ENCODE measurements at regions not wholly inside any gene's neighbourhood (a gene's known extent, or its start where the extent isn't known, plus 50 kb on each side); places are given as distances from the start of the nearest gene placed in this dataset.

DNA sequence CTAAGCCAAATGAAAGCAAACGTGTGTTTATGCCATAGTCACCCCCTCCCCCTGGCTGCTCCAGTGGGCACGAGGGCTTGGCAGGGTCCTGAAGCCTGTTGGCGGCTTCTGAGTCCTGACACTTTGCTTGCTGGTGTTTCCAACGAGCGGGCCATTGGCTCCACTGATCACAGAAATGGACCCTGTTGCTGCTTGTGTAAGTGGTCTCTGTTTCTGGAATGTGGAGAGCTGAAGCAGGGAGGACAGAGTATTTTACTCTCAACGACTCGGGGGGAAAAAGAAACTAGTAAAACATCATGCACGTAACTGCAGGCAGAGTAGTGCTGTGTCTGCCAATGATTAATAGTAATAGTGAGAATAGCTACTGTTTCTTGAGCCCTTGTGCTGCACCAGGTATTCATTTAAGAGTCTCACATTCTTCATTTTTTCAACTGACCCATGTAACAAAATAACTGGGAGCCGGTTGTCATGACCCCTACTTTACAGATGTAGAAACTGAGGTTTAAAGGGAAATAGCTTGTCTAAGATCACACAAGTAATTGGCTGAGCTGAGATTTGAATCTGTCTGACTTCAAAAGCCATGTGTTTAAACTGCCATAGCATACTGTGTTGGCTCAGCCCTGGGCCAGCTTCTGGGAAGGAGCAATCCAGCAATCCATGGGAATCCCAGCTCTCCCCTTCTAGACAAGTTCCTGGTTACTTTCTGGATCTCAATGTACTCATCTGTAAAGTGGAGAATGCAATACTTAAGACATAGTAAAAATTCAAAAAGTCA, 526.7 kb downstream of the INSC start:
- Histone ChIP-seq H3K9me3 (ENCODE audit: control insufficient read depth in 1 of 2, insufficient read depth in 1 of 2, low read depth in 1 of 2, low read length in 2 of 2) (no peaks in the 10 kb centered on the region), H3K27me3 (ENCODE audit: insufficient read depth, low read length) (peaks cover 48% of the 10 kb centered on the region), H3K9me2 (ENCODE audit: insufficient read depth) (no peaks in the 10 kb centered on the region), H3K36me3 (ENCODE audit: control insufficient read depth in 1 of 2, insufficient read depth in 2 of 2, low read length in 2 of 2) (no peaks in the 10 kb centered on the region), H4K20me1 (ENCODE audit: insufficient read depth) (no peaks in the 10 kb centered on the region), H3K4me3 (replicated peaks in 1 of 2; ENCODE audit: low read depth in 1 of 2, low read length in 2 of 2) (no peak overlapping the region), H3K4me1 (ENCODE audit: control insufficient read depth in 1 of 2, insufficient read depth in 2 of 2, low read length in 2 of 2) (no peaks in the 10 kb centered on the region), H3K9ac (ENCODE audit: low read length) (no peak overlapping the region), H2AFZ (ENCODE audit: low read depth, low read length, poor library complexity, severe bottlenecking) (no peak overlapping the region), H3K79me2 (ENCODE audit: insufficient read depth, low read length) (no peaks in the 10 kb centered on the region), H3K4me2 (ENCODE audit: low read length) (no peak overlapping the region), H3K27ac (ENCODE audit: low read depth, low read length) (no peak overlapping the region)
- ChIA-PET RAD21 (ENCODE audit: low non-redundant PET in 1 of 2, low total read pairs in 2 of 2, uncharacterized antibody in 2 of 2, unreplicated experiment in 2 of 2) (no interaction called here), CTCF (interaction anchor here (1.2 kb wide), 1 partner anchor 11 kb away, joined by 3 read pairs; no protein-coding TSS in a partner anchor), POLR2A (no interaction called here)
- DNase-seq (ENCODE audit: low read depth, low spot score) (no peak), ATAC-seq (no peak)
- TF ChIP-seq EZH2 (IDR thresholded peaks at IDR 0.05) (no peak), EGR1 (IDR thresholded peaks at IDR 0.05; ENCODE audit: low read depth) (no peak), CBX3 (IDR thresholded peaks at IDR 0.05; ENCODE audit: low read depth) (no peak), ELF1 (IDR thresholded peaks at IDR 0.05; ENCODE audit: borderline replicate concordance, low read depth) (no peak), SIN3A (IDR thresholded peaks at IDR 0.05; ENCODE audit: low read depth) (no peak), YY1 (IDR thresholded peaks at IDR 0.05; ENCODE audit: extremely low read depth, insufficient replicate concordance, low read depth, low read length) (no peak), ZFX (IDR thresholded peaks at IDR 0.05) (no peak), RAD21 (IDR thresholded peaks at IDR 0.05; ENCODE audit: low read depth) (no peak), POLR2AphosphoS5 (IDR thresholded peaks at IDR 0.05; ENCODE audit: low read depth, low read length) (no peak), POLR2A (IDR thresholded peaks at IDR 0.05; ENCODE audit: borderline replicate concordance, extremely low read depth, insufficient read depth, insufficient read length) (no peak), SP1 (IDR thresholded peaks at IDR 0.05; ENCODE audit: low read depth) (no peak), SRF (IDR thresholded peaks at IDR 0.05; ENCODE audit: low read depth) (no peak), ZNF274 (IDR thresholded peaks at IDR 0.05; ENCODE audit: low read depth, low read length) (no peak), ATF3 (IDR thresholded peaks at IDR 0.05) (no peak), CEBPB (IDR thresholded peaks at IDR 0.05; ENCODE audit: low read depth) (no peak), TCF7L2 (IDR thresholded peaks at IDR 0.05; ENCODE audit: borderline replicate concordance, extremely low read depth, insufficient read depth, insufficient read length) (no peak)
- TF ChIP-seq, protein P1, sequence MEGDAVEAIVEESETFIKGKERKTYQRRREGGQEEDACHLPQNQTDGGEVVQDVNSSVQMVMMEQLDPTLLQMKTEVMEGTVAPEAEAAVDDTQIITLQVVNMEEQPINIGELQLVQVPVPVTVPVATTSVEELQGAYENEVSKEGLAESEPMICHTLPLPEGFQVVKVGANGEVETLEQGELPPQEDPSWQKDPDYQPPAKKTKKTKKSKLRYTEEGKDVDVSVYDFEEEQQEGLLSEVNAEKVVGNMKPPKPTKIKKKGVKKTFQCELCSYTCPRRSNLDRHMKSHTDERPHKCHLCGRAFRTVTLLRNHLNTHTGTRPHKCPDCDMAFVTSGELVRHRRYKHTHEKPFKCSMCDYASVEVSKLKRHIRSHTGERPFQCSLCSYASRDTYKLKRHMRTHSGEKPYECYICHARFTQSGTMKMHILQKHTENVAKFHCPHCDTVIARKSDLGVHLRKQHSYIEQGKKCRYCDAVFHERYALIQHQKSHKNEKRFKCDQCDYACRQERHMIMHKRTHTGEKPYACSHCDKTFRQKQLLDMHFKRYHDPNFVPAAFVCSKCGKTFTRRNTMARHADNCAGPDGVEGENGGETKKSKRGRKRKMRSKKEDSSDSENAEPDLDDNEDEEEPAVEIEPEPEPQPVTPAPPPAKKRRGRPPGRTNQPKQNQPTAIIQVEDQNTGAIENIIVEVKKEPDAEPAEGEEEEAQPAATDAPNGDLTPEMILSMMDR (IDR thresholded peaks at IDR 0.05 in 2 of 3, conservative IDR thresholded peaks at IDR 0.05 in 1 of 3; ENCODE audit: borderline replicate concordance in 1 of 3, insufficient read depth in 1 of 3, low read depth in 2 of 3, low read length in 2 of 3) = no peak
- TF ChIP-seq, protein P2, sequence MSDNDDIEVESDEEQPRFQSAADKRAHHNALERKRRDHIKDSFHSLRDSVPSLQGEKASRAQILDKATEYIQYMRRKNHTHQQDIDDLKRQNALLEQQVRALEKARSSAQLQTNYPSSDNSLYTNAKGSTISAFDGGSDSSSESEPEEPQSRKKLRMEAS (IDR thresholded peaks at IDR 0.05) = no peak
- TF ChIP-seq, protein P3, sequence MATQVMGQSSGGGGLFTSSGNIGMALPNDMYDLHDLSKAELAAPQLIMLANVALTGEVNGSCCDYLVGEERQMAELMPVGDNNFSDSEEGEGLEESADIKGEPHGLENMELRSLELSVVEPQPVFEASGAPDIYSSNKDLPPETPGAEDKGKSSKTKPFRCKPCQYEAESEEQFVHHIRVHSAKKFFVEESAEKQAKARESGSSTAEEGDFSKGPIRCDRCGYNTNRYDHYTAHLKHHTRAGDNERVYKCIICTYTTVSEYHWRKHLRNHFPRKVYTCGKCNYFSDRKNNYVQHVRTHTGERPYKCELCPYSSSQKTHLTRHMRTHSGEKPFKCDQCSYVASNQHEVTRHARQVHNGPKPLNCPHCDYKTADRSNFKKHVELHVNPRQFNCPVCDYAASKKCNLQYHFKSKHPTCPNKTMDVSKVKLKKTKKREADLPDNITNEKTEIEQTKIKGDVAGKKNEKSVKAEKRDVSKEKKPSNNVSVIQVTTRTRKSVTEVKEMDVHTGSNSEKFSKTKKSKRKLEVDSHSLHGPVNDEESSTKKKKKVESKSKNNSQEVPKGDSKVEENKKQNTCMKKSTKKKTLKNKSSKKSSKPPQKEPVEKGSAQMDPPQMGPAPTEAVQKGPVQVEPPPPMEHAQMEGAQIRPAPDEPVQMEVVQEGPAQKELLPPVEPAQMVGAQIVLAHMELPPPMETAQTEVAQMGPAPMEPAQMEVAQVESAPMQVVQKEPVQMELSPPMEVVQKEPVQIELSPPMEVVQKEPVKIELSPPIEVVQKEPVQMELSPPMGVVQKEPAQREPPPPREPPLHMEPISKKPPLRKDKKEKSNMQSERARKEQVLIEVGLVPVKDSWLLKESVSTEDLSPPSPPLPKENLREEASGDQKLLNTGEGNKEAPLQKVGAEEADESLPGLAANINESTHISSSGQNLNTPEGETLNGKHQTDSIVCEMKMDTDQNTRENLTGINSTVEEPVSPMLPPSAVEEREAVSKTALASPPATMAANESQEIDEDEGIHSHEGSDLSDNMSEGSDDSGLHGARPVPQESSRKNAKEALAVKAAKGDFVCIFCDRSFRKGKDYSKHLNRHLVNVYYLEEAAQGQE (IDR thresholded peaks at IDR 0.05; ENCODE audit: low read depth) = no peak
- TF ChIP-seq, protein P4, sequence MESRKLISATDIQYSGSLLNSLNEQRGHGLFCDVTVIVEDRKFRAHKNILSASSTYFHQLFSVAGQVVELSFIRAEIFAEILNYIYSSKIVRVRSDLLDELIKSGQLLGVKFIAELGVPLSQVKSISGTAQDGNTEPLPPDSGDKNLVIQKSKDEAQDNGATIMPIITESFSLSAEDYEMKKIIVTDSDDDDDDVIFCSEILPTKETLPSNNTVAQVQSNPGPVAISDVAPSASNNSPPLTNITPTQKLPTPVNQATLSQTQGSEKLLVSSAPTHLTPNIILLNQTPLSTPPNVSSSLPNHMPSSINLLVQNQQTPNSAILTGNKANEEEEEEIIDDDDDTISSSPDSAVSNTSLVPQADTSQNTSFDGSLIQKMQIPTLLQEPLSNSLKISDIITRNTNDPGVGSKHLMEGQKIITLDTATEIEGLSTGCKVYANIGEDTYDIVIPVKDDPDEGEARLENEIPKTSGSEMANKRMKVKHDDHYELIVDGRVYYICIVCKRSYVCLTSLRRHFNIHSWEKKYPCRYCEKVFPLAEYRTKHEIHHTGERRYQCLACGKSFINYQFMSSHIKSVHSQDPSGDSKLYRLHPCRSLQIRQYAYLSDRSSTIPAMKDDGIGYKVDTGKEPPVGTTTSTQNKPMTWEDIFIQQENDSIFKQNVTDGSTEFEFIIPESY (IDR thresholded peaks at IDR 0.05; ENCODE audit: extremely low read depth, insufficient replicate concordance, low read length) = no peak
- intact Hi-C loops (cut with micrococcal nuclease) = no loop called here
- BruUV-seq (replicated peaks) = no TSS peak

Measured in HCT116 (cell line).